Large intestine (tissue), 3 donors: ENCODE measurements at regions not wholly inside any gene's neighbourhood (a gene's known extent, or its start where the extent isn't known, plus 50 kb on each side); places are given as distances from the start of the nearest gene placed in this dataset.

Experiments
- DNase-seq, 2 donors: peaks; one replicate each; pipeline versions ENCODE4 v3.0.0 to v3.0.0-alpha.2; 2013
- H3K27ac ChIP-seq: one replicate; pipeline ENCODE4 v1.5.1; 2013; ENCODE audit warnings: low read length
- H3K27me3 ChIP-seq: 2 replicates; pipeline ENCODE4 v1.6.1; 2013; ENCODE audit warnings: low read length; ENCODE audit not compliant: control insufficient read depth, insufficient read depth
- H3K36me3 ChIP-seq: 2 replicates; pipeline ENCODE4 v1.6.1; 2013; ENCODE audit warnings: low read length; ENCODE audit not compliant: control insufficient read depth, insufficient read depth
- H3K4me1 ChIP-seq: one replicate; pipeline ENCODE4 v1.6.1; 2013; ENCODE audit warnings: low read length; ENCODE audit not compliant: control insufficient read depth, insufficient read depth
- H3K4me3 ChIP-seq: one replicate; pipeline ENCODE4 v1.5.1; 2013; ENCODE audit warnings: low read length
- H3K9me3 ChIP-seq: one replicate; pipeline ENCODE4 v1.6.1; 2013; ENCODE audit warnings: mild to moderate bottlenecking, low read depth, low read length, moderate library complexity; ENCODE audit not compliant: control insufficient read depth
- WGBS: methylation state at CpG from one replicate; pipeline ENCODE4 v1.1.5; 2013; ENCODE audit warnings: low lambda C conversion rate; ENCODE audit not compliant: insufficient coverage; 5-methylcytosine and 5-hydroxymethylcytosine counted together

GRCh38 chr9:80503671-80504281 is 932.0 kb downstream of the TLE4 start:
- Histone ChIP-seq H3K27me3 (no peaks in the 10 kb centered on the region), H3K4me3 (no peak overlapping the region), H3K9me3 (no peaks in the 10 kb centered on the region), H3K4me1 (no peaks in the 10 kb centered on the region), H3K36me3 (no peaks in the 10 kb centered on the region), H3K27ac (no peak overlapping the region)
- DNase-seq: peak in 1 of 2 donors; percentile 14
- 100% methylated on average over 1 of the region's 2 CpGs for WGBS

GRCh38 chr9:80502306-80502705 is 930.5 kb downstream of the TLE4 start:
- DNase-seq: no peak
- WGBS: 81% methylated on average over 2 of the region's 5 CpGs

GRCh38 chr9:80501635-80502034 is 929.9 kb downstream of the TLE4 start:
- no peaks in the 10 kb centered on the region for H3K36me3 ChIP-seq
- no peak for DNase-seq
- no peaks in the 10 kb centered on the region for H3K4me1 ChIP-seq
- no peak overlapping the region for H3K27ac ChIP-seq
- no peak overlapping the region for H3K4me3 ChIP-seq
- no peaks in the 10 kb centered on the region for H3K9me3 ChIP-seq
- no peaks in the 10 kb centered on the region for H3K27me3 ChIP-seq
- no CpG with 5 or more reads among the region's 3 CpGs for WGBS

More at GRCh38 chr9:80502306-80502705, 930.5 kb downstream of the TLE4 start:
- Histone ChIP-seq H3K27ac (no peak overlapping the region), H3K36me3 (no peaks in the 10 kb centered on the region), H3K4me1 (no peaks in the 10 kb centered on the region), H3K9me3 (no peaks in the 10 kb centered on the region), H3K27me3 (no peaks in the 10 kb centered on the region), H3K4me3 (no peak overlapping the region)

- WGBS: 71% methylated on average over 1 of the region's 4 CpGs
- no peak overlapping the region for H3K27ac ChIP-seq
- no peaks in the 10 kb centered on the region for H3K36me3 ChIP-seq
- H3K9me3 ChIP-seq: no peaks in the 10 kb centered on the region
- DNase-seq: no peak
- H3K4me3 ChIP-seq: no peak overlapping the region
- no peaks in the 10 kb centered on the region for H3K4me1 ChIP-seq
- no peaks in the 10 kb centered on the region for H3K27me3 ChIP-seq
Measured at GRCh38 chr9:80500300-80500699, 928.5 kb downstream of the TLE4 start.

- Histone ChIP-seq H3K27me3 (no peaks in the 10 kb centered on the region), H3K36me3 (no peaks in the 10 kb centered on the region), H3K9me3 (no peaks in the 10 kb centered on the region), H3K27ac (no peak overlapping the region), H3K4me1 (no peaks in the 10 kb centered on the region), H3K4me3 (no peak overlapping the region)
- DNase-seq: no peak
- WGBS: 60% methylated on average over 3 of the region's 6 CpGs
Measured at GRCh38 chr9:80498001-80498555, 926.3 kb downstream of the TLE4 start.

GRCh38 chr9:80496901-80497556 is 925.3 kb downstream of the TLE4 start:
- DNase-seq: no peak
- no peaks in the 10 kb centered on the region for H3K4me1 ChIP-seq
- H3K36me3 ChIP-seq: no peaks in the 10 kb centered on the region
- H3K4me3 ChIP-seq: no peak overlapping the region
- no peaks in the 10 kb centered on the region for H3K27me3 ChIP-seq
- WGBS: 80% methylated on average over 2 of the region's 12 CpGs
- H3K27ac ChIP-seq: no peak overlapping the region
- no peaks in the 10 kb centered on the region for H3K9me3 ChIP-seq

- Histone ChIP-seq H3K36me3 (no peaks in the 10 kb centered on the region), H3K4me1 (no peaks in the 10 kb centered on the region), H3K27me3 (no peaks in the 10 kb centered on the region), H3K4me3 (no peak overlapping the region), H3K27ac (no peak overlapping the region), H3K9me3 (no peaks in the 10 kb centered on the region)
- DNase-seq: no peak
Measured at GRCh38 chr9:80493258-80493657, 921.5 kb downstream of the TLE4 start.

- WGBS: no CpG with 5 or more reads among the region's 3 CpGs
- H3K36me3 ChIP-seq: no peaks in the 10 kb centered on the region
- no peaks in the 10 kb centered on the region for H3K27me3 ChIP-seq
- DNase-seq: no peak
- no peaks in the 10 kb centered on the region for H3K4me1 ChIP-seq
- no peak overlapping the region for H3K27ac ChIP-seq
- H3K4me3 ChIP-seq: no peak overlapping the region
- H3K9me3 ChIP-seq: no peaks in the 10 kb centered on the region
Measured at GRCh38 chr9:80492221-80492620, 920.5 kb downstream of the TLE4 start.

- no peak for DNase-seq
- H3K4me1 ChIP-seq: no peaks in the 10 kb centered on the region
- WGBS: 86% methylated on average over 1 of the region's 4 CpGs
- no peak overlapping the region for H3K4me3 ChIP-seq
- no peaks in the 10 kb centered on the region for H3K27me3 ChIP-seq
- no peaks in the 10 kb centered on the region for H3K9me3 ChIP-seq
- H3K36me3 ChIP-seq: no peaks in the 10 kb centered on the region
- H3K27ac ChIP-seq: no peak overlapping the region
Measured at GRCh38 chr9:80491086-80491696, 919.4 kb downstream of the TLE4 start.

- Histone ChIP-seq H3K36me3 (no peaks in the 10 kb centered on the region), H3K4me1 (no peaks in the 10 kb centered on the region), H3K4me3 (no peak overlapping the region), H3K9me3 (no peaks in the 10 kb centered on the region), H3K27ac (no peak overlapping the region), H3K27me3 (no peaks in the 10 kb centered on the region)
- no peak for DNase-seq
- 89% methylated on average over 3 of the region's 4 CpGs for WGBS
Measured at GRCh38 chr9:80489329-80489728, 917.6 kb downstream of the TLE4 start.
